IMR-90 (cell line): ENCODE measurements at regions not wholly inside any gene's neighbourhood (a gene's known extent, or its start where the extent isn't known, plus 50 kb on each side); places are given as distances from the start of the nearest gene placed in this dataset.
"Not testable (repeated sequence)": the region's sequence is repeated elsewhere in the genome, so short reads cannot be mapped to it uniquely, and the experiment has no call there.

Experiments
- ATAC-seq: fragments of 200-7000 bp; cut with Tn5 transposase; 2 replicates; pipeline ENCODE4 v1.9.1; 2020; ENCODE audit warnings: low read depth, mild to moderate bottlenecking, moderate library complexity
- BruUV-seq: library from RNA; stranded (reverse); fragments of 400-500 nt; replicated peaks from 2 replicates; lab custom pipeline; 2021; lab: Mats Ljungman, UMichigan
- CTCF ChIA-PET: fragments of 300-600 bp; formaldehyde crosslinking; extraction: SDS; loops from one replicate; lab custom pipeline; 2021; ENCODE audit warnings: antibody characterized with exemption; lab: Yijun Ruan, JAX
- POLR2A ChIA-PET: fragments of 300-600 bp; sonication (Branson Sonifier 250); formaldehyde crosslinking; loops from one replicate; lab custom pipeline; 2022; ENCODE audit warnings: antibody characterized with exemption; ENCODE audit not compliant: unreplicated experiment; lab: Charles Lee
- DNase-seq: peaks from one replicate; pipeline ENCODE4 v3.0.0; 2013
- H2AFZ ChIP-seq: replicated peaks from 2 replicates; pipeline ENCODE3; 2013; ENCODE audit warnings: low read length, mild to moderate bottlenecking; ENCODE audit not compliant: poor library complexity
- H2AK5ac ChIP-seq: 2 replicates; pipeline ENCODE4 v1.6.1; 2013; ENCODE audit warnings: low read depth, low read length, inconsistent platforms
- H2AK9ac ChIP-seq: replicated peaks from 2 replicates; pipeline ENCODE3; 2013; ENCODE audit warnings: mild to moderate bottlenecking, low read depth, low read length, moderate library complexity; ENCODE audit not compliant: poor library complexity
- H2BK120ac ChIP-seq: 2 replicates; pipeline ENCODE4 v1.6.1; 2013; ENCODE audit warnings: low read depth, low read length, inconsistent platforms
- H2BK15ac ChIP-seq: 3 replicates; pipeline ENCODE4 v1.6.1; 2013; ENCODE audit warnings: low read depth, low read length, inconsistent platforms
- H2BK20ac ChIP-seq: 2 replicates; pipeline ENCODE4 v1.6.1; 2013; ENCODE audit warnings: low read depth, mild to moderate bottlenecking, inconsistent platforms, low read length, moderate library complexity
- H2BK5ac ChIP-seq: 2 replicates; pipeline ENCODE4 v1.6.1; 2013; ENCODE audit warnings: mild to moderate bottlenecking, low read depth, low read length, inconsistent platforms; ENCODE audit not compliant: poor library complexity, severe bottlenecking
- H3K14ac ChIP-seq: replicated peaks from 2 replicates; pipeline ENCODE4 v1.6.1; 2013; ENCODE audit warnings: low read depth, low read length, inconsistent platforms
- H3K18ac ChIP-seq: 2 replicates; pipeline ENCODE4 v1.6.1; 2013; ENCODE audit warnings: low read depth, low read length, control low read depth
- H3K23ac ChIP-seq: 2 replicates; pipeline ENCODE4 v1.6.1; 2013; ENCODE audit warnings: low read depth, low read length, inconsistent platforms
- H3K27ac ChIP-seq: 2 replicates; pipeline ENCODE4 v1.5.1; 2013; ENCODE audit warnings: mild to moderate bottlenecking, control low read depth, low read length; ENCODE audit not compliant: insufficient read depth
- H3K27me3 ChIP-seq: 2 replicates; pipeline ENCODE4 v1.6.1; 2013; ENCODE audit warnings: low read length; ENCODE audit not compliant: control insufficient read depth, insufficient read depth
- H3K36me3 ChIP-seq: 2 replicates; pipeline ENCODE4 v1.6.1; 2013; ENCODE audit warnings: low read length, mixed read lengths; ENCODE audit not compliant: control insufficient read depth, insufficient read depth
- H3K4ac ChIP-seq: 2 replicates; pipeline ENCODE4 v1.6.1; 2013; ENCODE audit warnings: low read depth, low read length, inconsistent platforms
- H3K4me1 ChIP-seq: 2 replicates; pipeline ENCODE4 v1.6.1; 2013; ENCODE audit warnings: low read length, mixed read lengths; ENCODE audit not compliant: control insufficient read depth, insufficient read depth
- H3K4me2 ChIP-seq: 2 replicates; pipeline ENCODE4 v1.6.1; 2013; ENCODE audit warnings: low read depth, mild to moderate bottlenecking, control low read depth, low read length, moderate library complexity
- H3K4me3 ChIP-seq: 2 replicates; pipeline ENCODE4 v1.5.1; 2013; ENCODE audit warnings: low read depth, mild to moderate bottlenecking, control low read depth, low read length, moderate library complexity; ENCODE audit not compliant: insufficient read depth
- H3K56ac ChIP-seq: 2 replicates; pipeline ENCODE4 v1.6.1; 2013; ENCODE audit warnings: low read length, inconsistent platforms; ENCODE audit not compliant: insufficient read depth; ENCODE audit errors: extremely low read depth
- H3K79me1 ChIP-seq, 2 experiments: 2 replicates each; pipeline ENCODE4 v1.6.1; 2013; ENCODE audit warnings: low read length in 2 of 2, inconsistent platforms in 1 of 2, low read depth in 1 of 2
- H3K9ac ChIP-seq: 2 replicates; pipeline ENCODE4 v1.6.1; 2013; ENCODE audit warnings: low read depth, low read length, control low read depth
- H3K9me1 ChIP-seq: 2 replicates; pipeline ENCODE4 v1.6.1; 2013; ENCODE audit warnings: low read length, inconsistent platforms; ENCODE audit not compliant: insufficient read depth
- H3K9me3 ChIP-seq: 2 replicates; pipeline ENCODE4 v1.6.1; 2013; ENCODE audit warnings: low read length; ENCODE audit not compliant: control insufficient read depth, insufficient read depth
- H4K20me1 ChIP-seq: 2 replicates; pipeline ENCODE4 v1.6.1; 2013; ENCODE audit warnings: low read length, inconsistent platforms; ENCODE audit not compliant: insufficient read depth
- H4K5ac ChIP-seq: 2 replicates; pipeline ENCODE4 v1.6.1; 2013; ENCODE audit warnings: mild to moderate bottlenecking, low read depth, low read length, control low read depth
- H4K8ac ChIP-seq, 2 experiments: 2 replicates each; pipeline ENCODE4 v1.6.1; 2013; ENCODE audit warnings: low read depth in 2 of 2, low read length in 2 of 2, control low read depth in 1 of 2, inconsistent platforms in 1 of 2
- H4K91ac ChIP-seq: 2 replicates; pipeline ENCODE4 v1.6.1; 2013; ENCODE audit warnings: low read depth, low read length, inconsistent platforms; ENCODE audit not compliant: insufficient read depth
- WGBS, 2 experiments: methylation state at CpG; one replicate each; pipeline versions ENCODE4 v1.1.5 to v1.1.7; 2013; ENCODE audit warnings: missing lambda C conversion rate in 2 of 2; ENCODE audit not compliant: insufficient read length in 1 of 2; ENCODE audit errors: extremely low coverage in 2 of 2; 5-methylcytosine and 5-hydroxymethylcytosine counted together
- dilution Hi-C: fragments of 300-500 bp; cut with HindIII; formaldehyde crosslinking; loops from one replicate; pipeline ENCODE4 v1.14.3; 2018; ENCODE audit warnings: low sequenced_read_pairs; ENCODE audit not compliant: unreplicated experiment
- in situ Hi-C: fragments of 300-500 bp; cut with MboI; formaldehyde crosslinking; loops from 3 replicates; pipeline ENCODE4 v1.14.3; 2019; ENCODE audit warnings: low sequenced_read_pairs, inconsistent platforms, mixed read lengths
- intact Hi-C: fragments of 100-400 bp; cut with micrococcal nuclease; formaldehyde crosslinking; loops from 2 replicates; pipeline ENCODE4 v1.10.0; 2022

DNA sequence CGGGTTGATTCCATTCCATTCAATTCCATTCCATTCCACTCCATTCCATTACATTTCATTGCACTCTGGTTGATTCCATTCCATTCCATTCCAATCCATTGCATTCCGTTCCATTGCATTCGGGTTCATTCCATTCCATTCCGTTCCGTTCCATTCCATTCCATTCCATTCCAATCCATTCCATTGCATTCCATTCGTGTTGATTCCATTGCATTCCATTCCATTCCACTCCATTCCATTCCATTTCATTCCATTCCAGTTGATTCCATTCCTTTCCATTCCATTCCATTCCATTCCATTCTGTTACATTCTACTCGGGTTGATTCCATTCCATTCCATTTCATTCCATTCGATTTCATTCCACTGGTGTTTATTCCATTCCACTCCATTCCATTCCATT, 133.3 kb downstream of the CWH43 start:
- H2BK15ac ChIP-seq, H3K27ac ChIP-seq, H4K8ac ChIP-seq, ATAC-seq, BruUV-seq, dilution Hi-C loops, H3K9me1 ChIP-seq, H3K9ac ChIP-seq, in situ Hi-C loops, H2AFZ ChIP-seq, H3K23ac ChIP-seq, H4K5ac ChIP-seq, H3K79me1 ChIP-seq, H3K18ac ChIP-seq, POLR2A ChIA-PET, H3K4me1 ChIP-seq, H3K56ac ChIP-seq, H2BK120ac ChIP-seq, CTCF ChIA-PET, H4K20me1 ChIP-seq, H3K4ac ChIP-seq, H2BK20ac ChIP-seq, H3K4me2 ChIP-seq, H3K14ac ChIP-seq, H2AK9ac ChIP-seq, H3K36me3 ChIP-seq, H2AK5ac ChIP-seq, intact Hi-C loops, H3K27me3 ChIP-seq, H3K4me3 ChIP-seq, H4K91ac ChIP-seq: not testable (repeated sequence)
- Histone ChIP-seq H2BK5ac (peak overlapping the region; percentile 6), H3K9me3 (peaks cover 32% of the 10 kb centered on the region)
- WGBS, 2 experiments = 48% methylated on average over 8 of the region's 8 CpGs; no CpG with 5 or more reads in 1 of the 2 experiments
- DNase-seq = peak; percentile 42

DNA sequence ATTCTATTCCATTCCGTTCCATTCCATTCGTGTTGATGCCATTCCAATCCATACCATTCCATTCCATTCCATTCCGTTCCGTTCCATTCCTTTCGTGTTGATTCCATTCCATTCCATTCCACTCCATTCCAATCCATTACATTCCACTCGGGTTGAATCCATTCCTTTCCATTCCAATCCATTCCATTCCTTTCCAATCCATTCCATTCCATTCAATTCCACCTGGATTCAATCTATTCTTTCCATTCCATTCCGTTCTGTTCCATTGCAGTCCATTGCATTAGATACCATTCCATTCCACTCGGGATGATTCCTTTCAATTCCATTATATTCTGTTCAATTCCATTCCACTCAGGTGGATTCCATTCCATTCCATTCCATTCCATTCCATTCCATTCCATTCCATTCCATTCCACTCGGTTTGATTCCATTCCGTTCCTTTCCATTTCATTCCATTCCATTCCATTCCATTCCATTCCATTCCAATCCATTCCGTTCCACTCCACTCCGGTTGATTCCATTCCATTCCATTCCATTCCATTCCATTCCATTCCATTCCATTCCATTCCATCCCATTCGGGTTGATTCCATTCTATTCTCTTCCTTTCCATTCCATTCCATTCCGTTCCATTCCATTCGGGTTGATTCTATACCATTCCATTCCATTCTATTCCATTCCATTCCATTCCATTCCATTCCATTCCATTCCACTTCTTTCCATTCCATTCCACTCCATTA, 134.1 kb downstream of the CWH43 start:
- H3K56ac ChIP-seq, H3K27me3 ChIP-seq, H3K9me1 ChIP-seq, H2BK120ac ChIP-seq, dilution Hi-C loops, H4K91ac ChIP-seq, H3K23ac ChIP-seq, H3K4me1 ChIP-seq, ATAC-seq, in situ Hi-C loops, intact Hi-C loops, H4K20me1 ChIP-seq, H4K8ac ChIP-seq, CTCF ChIA-PET, H3K27ac ChIP-seq, H4K5ac ChIP-seq, H2AK9ac ChIP-seq, H3K79me1 ChIP-seq, POLR2A ChIA-PET, H2BK20ac ChIP-seq, H3K4me3 ChIP-seq, H3K14ac ChIP-seq, H2AFZ ChIP-seq, BruUV-seq, H2AK5ac ChIP-seq, H2BK15ac ChIP-seq, H3K4me2 ChIP-seq, H3K4ac ChIP-seq, H3K9ac ChIP-seq, H3K18ac ChIP-seq, H3K36me3 ChIP-seq: not testable (repeated sequence)
- 49 to 98% methylated on average over 10 to 15 of the region's 15 CpGs for WGBS, 2 experiments
- peak overlapping the region; percentile 3 for H2BK5ac ChIP-seq
- peaks cover 32% of the 10 kb centered on the region for H3K9me3 ChIP-seq
- peak; percentile 58 for DNase-seq
